ENCODE measurements at regions not wholly inside any gene's neighbourhood (a gene's known extent, or its start where the extent isn't known, plus 50 kb on each side); places are given as distances from the start of the nearest gene placed in this dataset.

DNA sequence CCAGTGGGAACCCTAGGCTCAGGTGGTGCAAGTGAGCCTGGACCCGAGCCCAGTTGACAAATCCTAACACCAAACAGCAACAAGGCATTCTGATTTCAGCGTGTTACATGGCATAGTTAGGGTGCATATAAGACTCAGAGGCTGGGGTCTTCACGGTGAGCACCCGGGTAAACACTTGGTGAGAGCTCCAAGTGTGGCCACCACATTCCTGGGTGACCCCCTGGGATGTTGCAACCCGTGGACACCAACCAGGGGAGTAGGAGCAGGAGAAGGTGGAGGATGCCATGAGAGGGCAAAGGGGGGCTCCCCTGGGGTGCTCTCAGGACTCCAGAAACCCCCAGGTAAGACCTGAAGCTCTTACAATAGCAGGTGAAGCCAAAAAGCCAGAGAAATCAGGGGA, 69.9 kb upstream of the CDH5 start:
- 17% methylated on average over 1 of the region's 5 CpGs; no CpG with 5 or more reads in 1 of the 2 experiments for WGBS, 2 experiments (ENCODE audit: extremely low coverage in 2 of 2, insufficient read length in 1 of 2)
- H4K91ac ChIP-seq (ENCODE audit: insufficient read depth, low read depth, low read length): no peak overlapping the region
- POLR2A ChIA-PET (ENCODE audit: unreplicated experiment): no interaction called here
- H2AK5ac ChIP-seq (ENCODE audit: low read depth, low read length): no peak overlapping the region
- H3K4me3 ChIP-seq (ENCODE audit: insufficient read depth, low read depth, low read length): no peak overlapping the region
- no peaks in the 10 kb centered on the region for H3K36me3 ChIP-seq (ENCODE audit: control insufficient read depth, insufficient read depth, low read length)
- H2AK9ac ChIP-seq (replicated peaks; ENCODE audit: low read depth, low read length, poor library complexity): no peak overlapping the region
- DNase-seq (no peak), ATAC-seq (ENCODE audit: low read depth) (no peak)
- H3K4me1 ChIP-seq (ENCODE audit: control insufficient read depth, insufficient read depth, low read length): no peaks in the 10 kb centered on the region
- no peak overlapping the region for H2AFZ ChIP-seq (replicated peaks; ENCODE audit: low read length, poor library complexity)
- no peak overlapping the region for H3K4ac ChIP-seq (ENCODE audit: low read depth, low read length)
- no peaks in the 10 kb centered on the region for H3K9me1 ChIP-seq (ENCODE audit: insufficient read depth, low read length)
- H3K14ac ChIP-seq (replicated peaks; ENCODE audit: low read depth, low read length): no peak overlapping the region
- H4K5ac ChIP-seq (ENCODE audit: low read depth, low read length): no peak overlapping the region
- H3K9me3 ChIP-seq (ENCODE audit: control insufficient read depth, insufficient read depth, low read length): peaks cover 2% of the 10 kb centered on the region; the same call in 1 of the 2 replicates
- no peak overlapping the region for H3K23ac ChIP-seq (ENCODE audit: low read depth, low read length)
- no peak overlapping the region for H3K9ac ChIP-seq (ENCODE audit: low read depth, low read length)
- H3K18ac ChIP-seq (ENCODE audit: low read depth, low read length): no peak overlapping the region
- no peaks in the 10 kb centered on the region for H4K20me1 ChIP-seq (ENCODE audit: insufficient read depth, low read length)
- TF ChIP-seq MAZ (IDR thresholded peaks at IDR 0.05; ENCODE audit: borderline replicate concordance, low read depth, low read length) (no peak), RAD21 (IDR thresholded peaks at IDR 0.05; ENCODE audit: low read length) (no peak), POLR2A (IDR thresholded peaks at IDR 0.05; ENCODE audit: low read depth, low read length) (no peak), RCOR1 (IDR thresholded peaks at IDR 0.05; ENCODE audit: insufficient replicate concordance, low read length) (no peak), CEBPB (IDR thresholded peaks at IDR 0.05; ENCODE audit: low read depth, low read length) (no peak), ELK1 (IDR thresholded peaks at IDR 0.05; ENCODE audit: borderline replicate concordance, low read depth, low read length) (no peak), CHD1 (IDR thresholded peaks at IDR 0.05; ENCODE audit: low read depth, low read length) (no peak), MXI1 (IDR thresholded peaks at IDR 0.05; ENCODE audit: borderline replicate concordance, low read depth, low read length) (no peak), NFE2L2 (IDR thresholded peaks at IDR 0.05; ENCODE audit: low read depth, low read length) (no peak)
- TF ChIP-seq, protein P1, sequence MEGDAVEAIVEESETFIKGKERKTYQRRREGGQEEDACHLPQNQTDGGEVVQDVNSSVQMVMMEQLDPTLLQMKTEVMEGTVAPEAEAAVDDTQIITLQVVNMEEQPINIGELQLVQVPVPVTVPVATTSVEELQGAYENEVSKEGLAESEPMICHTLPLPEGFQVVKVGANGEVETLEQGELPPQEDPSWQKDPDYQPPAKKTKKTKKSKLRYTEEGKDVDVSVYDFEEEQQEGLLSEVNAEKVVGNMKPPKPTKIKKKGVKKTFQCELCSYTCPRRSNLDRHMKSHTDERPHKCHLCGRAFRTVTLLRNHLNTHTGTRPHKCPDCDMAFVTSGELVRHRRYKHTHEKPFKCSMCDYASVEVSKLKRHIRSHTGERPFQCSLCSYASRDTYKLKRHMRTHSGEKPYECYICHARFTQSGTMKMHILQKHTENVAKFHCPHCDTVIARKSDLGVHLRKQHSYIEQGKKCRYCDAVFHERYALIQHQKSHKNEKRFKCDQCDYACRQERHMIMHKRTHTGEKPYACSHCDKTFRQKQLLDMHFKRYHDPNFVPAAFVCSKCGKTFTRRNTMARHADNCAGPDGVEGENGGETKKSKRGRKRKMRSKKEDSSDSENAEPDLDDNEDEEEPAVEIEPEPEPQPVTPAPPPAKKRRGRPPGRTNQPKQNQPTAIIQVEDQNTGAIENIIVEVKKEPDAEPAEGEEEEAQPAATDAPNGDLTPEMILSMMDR (conservative IDR thresholded peaks at IDR 0.05; ENCODE audit: low read depth, low read length): no peak
- dilution Hi-C loops (cut with HindIII; ENCODE audit: low sequenced_read_pairs, unreplicated experiment) (no loop called here), in situ Hi-C loops (cut with MboI; ENCODE audit: low sequenced_read_pairs) (no loop called here), intact Hi-C loops (cut with micrococcal nuclease) (no loop called here)
- no peak overlapping the region for H3K27ac ChIP-seq (ENCODE audit: insufficient read depth, low read length)
- H3K4me2 ChIP-seq (ENCODE audit: low read depth, low read length): no peak overlapping the region
- no peak overlapping the region for H4K8ac ChIP-seq (ENCODE audit: low read depth in 2 of 2, low read length in 2 of 2)
- no TSS peak for BruUV-seq (replicated peaks)
- H2BK15ac ChIP-seq (ENCODE audit: low read depth, low read length): no peak overlapping the region
- no peaks in the 10 kb centered on the region for H3K79me1 ChIP-seq (ENCODE audit: low read depth in 1 of 2, low read length in 2 of 2)
- H2BK5ac ChIP-seq (ENCODE audit: low read depth, low read length, poor library complexity, severe bottlenecking): no peak overlapping the region
- CTCF ChIA-PET: no interaction called here
- H3K27me3 ChIP-seq (ENCODE audit: control insufficient read depth, insufficient read depth, low read length): peaks cover 65% of the 10 kb centered on the region
- no peak overlapping the region for H3K56ac ChIP-seq (ENCODE audit: extremely low read depth, insufficient read depth, low read length)
- H2BK120ac ChIP-seq (ENCODE audit: low read depth, low read length): no peak overlapping the region
- no peak overlapping the region for H2BK20ac ChIP-seq (ENCODE audit: low read depth, low read length)
